H1 (cell line): ENCODE measurements at regions not wholly inside any gene's neighbourhood (a gene's known extent, or its start where the extent isn't known, plus 50 kb on each side); places are given as distances from the start of the nearest gene placed in this dataset.

Source experiments
- CTCF ChIA-PET: fragments of 300-600 bp; sonication (Branson Sonifier 250); formaldehyde crosslinking; loops from one replicate; lab custom pipeline; 2021; ENCODE audit not compliant: partially characterized antibody; lab: Charles Lee
- POLR2A ChIA-PET: fragments of 300-600 bp; sonication (Branson Sonifier 250); formaldehyde crosslinking; loops from one replicate; lab custom pipeline; 2021; ENCODE audit warnings: inconsistent platforms; ENCODE audit not compliant: partially characterized antibody; lab: Charles Lee
- DNase-seq, 2 experiments: peaks; one replicate each; pipeline versions ENCODE4 v3.0.0 to v3.0.0-alpha.2; 2010 to 2022; ENCODE audit warnings: low spot score in 2 of 2, low read depth in 1 of 2, mixed read lengths in 1 of 2
- FAIRE-seq: peaks from 2 replicates; lab custom pipeline; 2011; peaks lifted over from hg19 to GRCh38; lab: Jason Lieb, UNC
- H2AFZ ChIP-seq: 2 replicates; pipeline ENCODE4 v1.8.1; 2012; ENCODE audit warnings: low read length, inconsistent platforms
- H2AK5ac ChIP-seq: 2 replicates; pipeline ENCODE4 v1.6.1; 2013; ENCODE audit warnings: low read depth, low read length
- H2BK120ac ChIP-seq: replicated peaks from 2 replicates; pipeline ENCODE3; 2013; ENCODE audit warnings: low read depth, low read length, inconsistent platforms
- H2BK12ac ChIP-seq: 2 replicates; pipeline ENCODE4 v1.6.1; 2013; ENCODE audit warnings: low read depth, low read length
- H2BK15ac ChIP-seq: 2 replicates; pipeline ENCODE4 v1.6.1; 2013; ENCODE audit warnings: low read length
- H2BK20ac ChIP-seq: 2 replicates; pipeline ENCODE4 v1.6.1; 2013; ENCODE audit warnings: low read length
- H2BK5ac ChIP-seq: 2 replicates; pipeline ENCODE4 v1.6.1; 2013; ENCODE audit warnings: low read depth, low read length
- H3K14ac ChIP-seq: 2 replicates; pipeline ENCODE4 v1.6.1; 2013; ENCODE audit warnings: inconsistent platforms; ENCODE audit not compliant: insufficient read length
- H3K18ac ChIP-seq: 2 replicates; pipeline ENCODE4 v1.6.1; 2013; ENCODE audit warnings: low read length; ENCODE audit errors: extremely low read depth
- H3K23ac ChIP-seq: 2 replicates; pipeline ENCODE4 v1.6.1; 2013; ENCODE audit warnings: inconsistent platforms; ENCODE audit not compliant: insufficient read length
- H3K23me2 ChIP-seq: 2 replicates; pipeline ENCODE4 v1.6.1; 2013; ENCODE audit warnings: low read depth, low read length
- H3K27ac ChIP-seq: 2 replicates; pipeline ENCODE4 v1.6.1; 2011; ENCODE audit warnings: low read depth, low read length, inconsistent platforms
- H3K27me3 ChIP-seq, 4 experiments: replicated peaks in 1 of 4; 1 replicate in 1 of 4; 2 replicates in 3 of 4; pipeline versions ENCODE4 v1.6.1 to v1.8.1; 2011 to 2013; ENCODE audit warnings: low read length in 3 of 4, mild to moderate bottlenecking in 3 of 4, inconsistent platforms in 2 of 4, mixed read lengths in 2 of 4, moderate library complexity in 1 of 4; ENCODE audit not compliant: control insufficient read depth in 3 of 4, insufficient read depth in 3 of 4; ENCODE audit errors: extremely low read depth in 1 of 4
- H3K36me3 ChIP-seq, 4 experiments: 2 replicates each; pipeline versions ENCODE4 v1.6.1 to v1.8.1; 2011 to 2013; ENCODE audit warnings: mild to moderate bottlenecking in 4 of 4, low read length in 3 of 4, moderate library complexity in 2 of 4, control low read depth in 1 of 4, inconsistent platforms in 1 of 4; ENCODE audit not compliant: insufficient read depth in 4 of 4, control insufficient read depth in 2 of 4
- H3K4ac ChIP-seq: replicated peaks from 2 replicates; pipeline ENCODE3; 2013; ENCODE audit warnings: low read length, low read depth, mixed read lengths, inconsistent platforms; ENCODE audit not compliant: insufficient read length
- H3K4me1 ChIP-seq, 4 experiments: replicated peaks in 1 of 4; 1 replicate in 1 of 4; 2 replicates in 3 of 4; pipeline versions ENCODE4 v1.6.1 to v1.8.1; 2011 to 2013; ENCODE audit warnings: low read length in 3 of 4, inconsistent platforms in 2 of 4, mixed read lengths in 1 of 4; ENCODE audit not compliant: insufficient read depth in 4 of 4, control insufficient read depth in 3 of 4
- H3K4me2 ChIP-seq, 2 experiments: 2 replicates each; pipeline versions ENCODE4 v1.6.1 to v1.8.1; 2011 to 2013; ENCODE audit warnings: low read depth in 2 of 2, low read length in 2 of 2, control low read depth in 1 of 2, inconsistent platforms in 1 of 2, mild to moderate bottlenecking in 1 of 2; ENCODE audit not compliant: insufficient read depth in 1 of 2
- H3K4me3 ChIP-seq, 4 experiments: fragments of 200-600, 300-600 bp in 1 of 4; sonication (generic), shearing (Covaris generic), sonication (Bioruptor Twin) in 1 of 4; 2 replicates each; pipeline versions ENCODE4 v1.5.1 to v1.8.1; 2011 to 2016; ENCODE audit warnings: low read length in 4 of 4, low read depth in 3 of 4, control low read depth in 2 of 4, inconsistent platforms in 2 of 4, mild to moderate bottlenecking in 2 of 4, mixed read lengths in 1 of 4, moderate library complexity in 1 of 4; ENCODE audit not compliant: insufficient read depth in 2 of 4; ENCODE audit errors: extremely low read depth in 1 of 4
- H3K56ac ChIP-seq: replicated peaks from 2 replicates; pipeline ENCODE3; 2013; ENCODE audit warnings: low read depth, mild to moderate bottlenecking, mixed read lengths, low read length, inconsistent platforms; ENCODE audit not compliant: insufficient read length
- H3K79me1 ChIP-seq: 2 replicates; pipeline ENCODE4 v1.6.1; 2013; ENCODE audit warnings: low read depth, low read length, control low read depth
- H3K79me2 ChIP-seq, 2 experiments: 2 replicates each; pipeline versions ENCODE4 v1.6.1 to v1.8.1; 2012 to 2013; ENCODE audit warnings: low read length in 2 of 2, mild to moderate bottlenecking in 2 of 2, inconsistent platforms in 1 of 2; ENCODE audit not compliant: insufficient read depth in 2 of 2, control insufficient read depth in 1 of 2
- H3K9ac ChIP-seq, 4 experiments: replicated peaks in 1 of 4; 1 replicate in 1 of 4; 2 replicates in 3 of 4; pipeline versions ENCODE4 v1.6.1 to v1.8.1; 2011 to 2013; ENCODE audit warnings: low read depth in 3 of 4, low read length in 3 of 4, control low read depth in 2 of 4, mild to moderate bottlenecking in 2 of 4, moderate library complexity in 2 of 4, inconsistent platforms in 1 of 4; ENCODE audit errors: extremely low read depth in 1 of 4
- H3K9me3 ChIP-seq, 2 experiments: 2 replicates each; pipeline versions ENCODE4 v1.6.1 to v1.8.1; 2012 to 2013; ENCODE audit warnings: mild to moderate bottlenecking in 2 of 2, moderate library complexity in 2 of 2, control low read depth in 1 of 2, inconsistent platforms in 1 of 2, low read depth in 1 of 2, low read length in 1 of 2, mixed read lengths in 1 of 2; ENCODE audit not compliant: insufficient read depth in 2 of 2
- H4K20me1 ChIP-seq, 2 experiments: replicated peaks in 1 of 2; 2 replicates each; pipeline versions ENCODE3 to v1.8.1; 2011 to 2013; ENCODE audit warnings: inconsistent platforms in 2 of 2, low read length in 2 of 2, mild to moderate bottlenecking in 1 of 2; ENCODE audit not compliant: insufficient read depth in 2 of 2, control insufficient read depth in 1 of 2
- H4K5ac ChIP-seq: 2 replicates; pipeline ENCODE4 v1.6.1; 2013; ENCODE audit warnings: low read length, low read depth, mixed read lengths, inconsistent platforms; ENCODE audit not compliant: insufficient read length
- H4K8ac ChIP-seq: 2 replicates; pipeline ENCODE4 v1.8.0; 2013; ENCODE audit warnings: mild to moderate bottlenecking, moderate library complexity, low read length, inconsistent platforms; ENCODE audit not compliant: insufficient read depth; ENCODE audit errors: extremely low read depth
- H4K91ac ChIP-seq: replicated peaks from 2 replicates; pipeline ENCODE3; 2013; ENCODE audit warnings: low read length, mixed read lengths, inconsistent platforms; ENCODE audit not compliant: insufficient read length
- BACH1 ChIP-seq: IDR thresholded peaks from 2 replicates; pipeline ENCODE4 v1.6.1; 2012; ENCODE audit warnings: low read length, improper control_type of control experiment
- CBX5 ChIP-seq: fragments of 300-800, 300-1000 bp; sonication (generic); IDR thresholded peaks from 2 replicates; pipeline ENCODE4 v1.7.1; 2016; ENCODE audit warnings: antibody characterized with exemption, low read length, low read depth
- EGR1 ChIP-seq: IDR thresholded peaks from 2 replicates; pipeline ENCODE4 v1.6.1; 2011; ENCODE audit warnings: low read depth, low read length, borderline replicate concordance
- GTF2F1 ChIP-seq: IDR thresholded peaks from 2 replicates; pipeline ENCODE4 v1.6.1; 2012; ENCODE audit warnings: low read depth, low read length, improper control_type of control experiment, borderline replicate concordance
- HDAC2 ChIP-seq, 2 experiments: fragments of 300-600 bp in 1 of 2; sonication (generic) in 1 of 2; IDR thresholded peaks; 2 replicates each; pipeline ENCODE4 v1.6.1; 2011 to 2012; ENCODE audit warnings: low read depth in 2 of 2, low read length in 2 of 2, mild to moderate bottlenecking in 2 of 2, moderate library complexity in 2 of 2, borderline replicate concordance in 1 of 2, inconsistent platforms in 1 of 2
- JUN ChIP-seq: IDR thresholded peaks from 2 replicates; pipeline ENCODE4 v1.6.1; 2011; ENCODE audit warnings: low read depth, mild to moderate bottlenecking, improper control_type of control experiment, low read length
- JUND ChIP-seq: IDR thresholded peaks from 2 replicates; pipeline ENCODE4 v1.6.1; 2011; ENCODE audit warnings: mild to moderate bottlenecking, improper control_type of control experiment, low read length
- MAFK ChIP-seq: IDR thresholded peaks from 2 replicates; pipeline ENCODE4 v1.6.1; 2012; ENCODE audit warnings: low read depth, mild to moderate bottlenecking, improper control_type of control experiment, low read length
- NRF1 ChIP-seq: IDR thresholded peaks from 2 replicates; pipeline ENCODE4 v1.6.1; 2011; ENCODE audit warnings: mild to moderate bottlenecking, low read depth, low read length, improper control_type of control experiment
- POLR2A ChIP-seq, 2 experiments: IDR thresholded peaks; 1 replicate in 1 of 2; 2 replicates in 1 of 2; pipeline ENCODE4 v1.6.1; 2011; ENCODE audit warnings: low read depth in 2 of 2, low read length in 2 of 2, mild to moderate bottlenecking in 2 of 2; ENCODE audit errors: control extremely low read depth in 1 of 2
- RAD21 ChIP-seq, 2 experiments: IDR thresholded peaks in 1 of 2; conservative IDR thresholded peaks in 1 of 2; 2 replicates each; pipeline ENCODE4 v1.6.1; 2011; ENCODE audit warnings: low read depth in 2 of 2, low read length in 2 of 2, improper control_type of control experiment in 1 of 2, inconsistent platforms in 1 of 2, mild to moderate bottlenecking in 1 of 2, moderate library complexity in 1 of 2
- RXRA ChIP-seq: IDR thresholded peaks from 2 replicates; pipeline ENCODE4 v1.6.1; 2011; ENCODE audit warnings: low read depth, mild to moderate bottlenecking, low read length, moderate library complexity; ENCODE audit not compliant: insufficient read depth
- TBP ChIP-seq: IDR thresholded peaks from 2 replicates; pipeline ENCODE4 v1.6.1; 2011; ENCODE audit warnings: low read depth, low read length, improper control_type of control experiment
- TEAD4 ChIP-seq: IDR thresholded peaks from 2 replicates; pipeline ENCODE4 v1.6.1; 2012; ENCODE audit warnings: low read depth, low read length, inconsistent platforms, mixed read lengths
- WGBS, 2 experiments: shearing (Covaris generic) in 1 of 2; methylation state at CpG; one replicate each; pipeline versions ENCODE4 v1.1.6 to v1.1.7; 2013 to 2015; ENCODE audit warnings: low lambda C conversion rate in 2 of 2, mixed read lengths in 2 of 2, inconsistent platforms in 1 of 2, low coverage in 1 of 2, missing lambda C conversion rate in 1 of 2; ENCODE audit not compliant: insufficient replicate concordance in 2 of 2, insufficient coverage in 1 of 2, insufficient read length in 1 of 2; ENCODE audit errors: extremely low coverage in 1 of 2, missing lambda C conversion rate in 1 of 2; 5-methylcytosine and 5-hydroxymethylcytosine counted together
- TF ChIP-seq, protein P1 (sequence below): IDR thresholded peaks from 2 replicates; pipeline ENCODE4 v1.6.1; 2011; ENCODE audit warnings: low read depth, mild to moderate bottlenecking, low read length; ENCODE audit not compliant: insufficient read depth

DNA sequence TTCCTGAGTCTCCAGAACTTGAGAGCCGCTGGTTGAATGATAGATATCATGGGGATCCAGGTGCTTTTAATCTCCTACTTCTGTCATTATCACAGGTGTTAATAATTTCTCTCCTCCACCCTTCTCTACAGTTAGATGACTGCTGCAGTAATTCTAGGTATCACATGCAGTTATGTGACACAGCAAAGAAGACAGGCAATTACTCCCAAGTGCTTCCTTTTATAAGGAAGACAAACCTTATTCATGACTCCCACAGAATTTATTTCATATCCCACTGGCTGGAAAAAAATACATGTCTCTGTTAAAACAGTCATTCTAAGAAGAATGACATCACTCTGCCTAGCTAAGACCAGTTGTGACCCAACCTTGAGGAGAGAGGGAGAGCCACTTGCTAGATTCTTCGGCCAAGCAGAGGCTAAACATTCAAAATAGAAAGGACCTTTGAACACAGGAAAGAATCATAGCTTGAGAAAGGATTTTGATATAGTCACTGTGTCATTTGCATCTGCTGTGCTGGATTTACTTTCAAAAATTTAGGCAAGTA, 500.6 kb downstream of the SI start:
- 94% methylated on average over 2 of the region's 2 CpGs; no CpG with 5 or more reads in 1 of the 2 experiments for WGBS, 2 experiments
- CTCF ChIA-PET, result interaction anchor here (0.9 kb wide), 1 partner anchor 14 kb away, joined by 3 read pairs; no protein-coding TSS in a partner anchor
- no peak overlapping the region for H3K23ac ChIP-seq
- H2BK120ac ChIP-seq, result no peak overlapping the region
- H3K27ac ChIP-seq, result no peak overlapping the region
- H3K23me2 ChIP-seq, result no peaks in the 10 kb centered on the region
- no peak overlapping the region for H2AFZ ChIP-seq
- H4K5ac ChIP-seq, result no peak overlapping the region
- no peak overlapping the region for H3K14ac ChIP-seq
- FAIRE-seq, result no peak
- no peak overlapping the region for H3K4ac ChIP-seq
- H2BK15ac ChIP-seq, result no peak overlapping the region
- H3K9ac ChIP-seq, result no peak overlapping the region
- no peak overlapping the region for H4K8ac ChIP-seq
- POLR2A ChIA-PET, result no interaction called here
- no peak overlapping the region for H2BK20ac ChIP-seq
- no peak for DNase-seq
- no peak overlapping the region for H4K91ac ChIP-seq
- no peak overlapping the region for H2AK5ac ChIP-seq
- H3K9me3 ChIP-seq, result no peaks in the 10 kb centered on the region
- H3K36me3 ChIP-seq, result no peaks in the 10 kb centered on the region
- no peaks in the 10 kb centered on the region for H3K79me1 ChIP-seq
- no peak overlapping the region for H3K56ac ChIP-seq
- no peaks in the 10 kb centered on the region for H3K4me1 ChIP-seq
- no peak overlapping the region for H2BK12ac ChIP-seq
- no peak overlapping the region for H3K18ac ChIP-seq
- no peaks in the 10 kb centered on the region for H3K79me2 ChIP-seq
- no peak overlapping the region for H3K4me2 ChIP-seq
- no peak overlapping the region for H3K4me3 ChIP-seq
- no peak overlapping the region for H2BK5ac ChIP-seq
- TF ChIP-seq RAD21 (IDR thresholded peaks at IDR 0.05 in 1 of 2, conservative IDR thresholded peaks at IDR 0.05 in 1 of 2; ENCODE audit: low read depth in 2 of 2, low read length in 2 of 2) (no peak), POLR2A (IDR thresholded peaks at IDR 0.05; ENCODE audit: control extremely low read depth in 1 of 2, low read depth in 2 of 2, low read length in 2 of 2) (no peak), JUND (no peak), MAFK (no peak), TEAD4 (no peak), RXRA (no peak), JUN (no peak), HDAC2 (IDR thresholded peaks at IDR 0.05; ENCODE audit: borderline replicate concordance in 1 of 2, low read depth in 2 of 2, low read length in 2 of 2) (no peak), EGR1 (no peak), GTF2F1 (no peak), BACH1 (no peak), NRF1 (no peak), TBP (no peak), CBX5 (no peak)
- TF ChIP-seq, protein P1, sequence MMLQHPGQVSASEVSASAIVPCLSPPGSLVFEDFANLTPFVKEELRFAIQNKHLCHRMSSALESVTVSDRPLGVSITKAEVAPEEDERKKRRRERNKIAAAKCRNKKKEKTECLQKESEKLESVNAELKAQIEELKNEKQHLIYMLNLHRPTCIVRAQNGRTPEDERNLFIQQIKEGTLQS, result no peak
- H4K20me1 ChIP-seq, result no peaks in the 10 kb centered on the region
- no peaks in the 10 kb centered on the region for H3K27me3 ChIP-seq
